WTC11 (cell line): ENCODE measurements at regions not wholly inside any gene's neighbourhood (a gene's known extent, or its start where the extent isn't known, plus 50 kb on each side); places are given as distances from the start of the nearest gene placed in this dataset.

ENCODE experiments used
- ATAC-seq: fragments of 200-7000 bp; cut with Tn5 transposase; 2 replicates; pipeline ENCODE4 v1.10.0; 2021; ENCODE audit warnings: mild to moderate bottlenecking, moderate library complexity
- CTCF ChIA-PET: fragments of 300-600 bp; sonication (Branson Sonifier 250); formaldehyde crosslinking; loops from one replicate; lab custom pipeline; 2021; ENCODE audit warnings: antibody characterized with exemption; lab: Charles Lee
- POLR2A ChIA-PET: fragments of 350-600 bp; sonication (Branson Sonifier 250); formaldehyde crosslinking; loops from one replicate; lab custom pipeline; 2021; ENCODE audit warnings: antibody characterized with exemption; lab: Charles Lee
- DNase-seq: peaks from one replicate; pipeline ENCODE4 v3.0.0; 2021; ENCODE audit warnings: low spot score
- H3K27ac Mint-ChIP-seq: 2 replicates; pipeline ENCODE4 v1.8.0; 2021; ENCODE audit warnings: mixed read lengths
- H3K27me3 Mint-ChIP-seq: 2 replicates; pipeline ENCODE4 v1.8.0; 2021; ENCODE audit warnings: low read depth, mild to moderate bottlenecking, moderate library complexity, mixed read lengths
- H3K36me3 Mint-ChIP-seq: 2 replicates; pipeline ENCODE4 v1.8.0; 2021; ENCODE audit warnings: mixed read lengths
- H3K4me1 Mint-ChIP-seq: 2 replicates; pipeline ENCODE4 v1.8.0; 2022; ENCODE audit warnings: mixed read lengths
- H3K4me3 Mint-ChIP-seq: 2 replicates; pipeline ENCODE4 v1.8.0; 2021; ENCODE audit warnings: mild to moderate bottlenecking, moderate library complexity, mixed read lengths
- H3K9me3 Mint-ChIP-seq: 2 replicates; pipeline ENCODE4 v1.8.0; 2021; ENCODE audit warnings: mixed read lengths
- ARID4B ChIP-seq: sonication (generic); formaldehyde crosslinking; IDR thresholded peaks from 2 replicates; pipeline ENCODE4 v1.8.0; 2023; ENCODE audit warnings: missing genetic modification reagents, mild to moderate bottlenecking, borderline replicate concordance
- CDX4 ChIP-seq: fragments of 250-450 bp; sonication (Bioruptor Pico); IDR thresholded peaks from 2 replicates; pipeline ENCODE4 v1.9.0; 2021; ENCODE audit warnings: moderate library complexity, mild to moderate bottlenecking, inconsistent platforms, borderline replicate concordance
- ERG ChIP-seq: fragments of 250-450 bp; sonication (Bioruptor Pico); IDR thresholded peaks from 2 replicates; pipeline ENCODE4 v1.8.0; 2021; ENCODE audit warnings: mild to moderate bottlenecking
- GTF2I ChIP-seq: fragments of 250-450 bp; sonication (Bioruptor Pico); conservative IDR thresholded peaks from 2 replicates; pipeline ENCODE4 v1.4.0; 2021; ENCODE audit warnings: mild to moderate bottlenecking
- IRF1 ChIP-seq: sonication (generic); formaldehyde crosslinking; IDR thresholded peaks from 2 replicates; pipeline ENCODE4 v1.8.0; 2023; ENCODE audit warnings: missing genetic modification reagents
- JAZF1 ChIP-seq: fragments of 250-450 bp; sonication (Bioruptor Pico); IDR thresholded peaks from 2 replicates; pipeline ENCODE4 v1.9.0; 2021; ENCODE audit warnings: moderate library complexity, mild to moderate bottlenecking, inconsistent platforms
- MYBL2 ChIP-seq: sonication (generic); formaldehyde crosslinking; IDR thresholded peaks from 2 replicates; pipeline ENCODE4 v1.8.1; 2023; ENCODE audit warnings: mild to moderate bottlenecking, moderate library complexity, missing genetic modification reagents
- NFE2L1 ChIP-seq: sonication (generic); formaldehyde crosslinking; IDR thresholded peaks from 2 replicates; pipeline ENCODE4 v1.8.1; 2023; ENCODE audit warnings: missing genetic modification reagents
- SOX15 ChIP-seq: fragments of 250-450 bp; sonication (Bioruptor Pico); IDR thresholded peaks from 2 replicates; pipeline ENCODE4 v1.9.0; 2021; ENCODE audit warnings: mild to moderate bottlenecking
- USF2 ChIP-seq: sonication (generic); formaldehyde crosslinking; IDR thresholded peaks from 2 replicates; pipeline ENCODE4 v1.8.1; 2023; ENCODE audit warnings: mild to moderate bottlenecking, missing genetic modification reagents, moderate library complexity
- ZNF138 ChIP-seq: sonication (generic); formaldehyde crosslinking; conservative IDR thresholded peaks from 2 replicates; pipeline ENCODE4 v1.8.1; 2022; ENCODE audit warnings: mild to moderate bottlenecking, moderate library complexity, missing genetic modification reagents
- ZNF219 ChIP-seq: sonication (generic); formaldehyde crosslinking; IDR thresholded peaks from 2 replicates; pipeline ENCODE4 v1.8.0; 2023; ENCODE audit warnings: missing genetic modification reagents, mild to moderate bottlenecking, borderline replicate concordance
- ZNF281 ChIP-seq: sonication (generic); formaldehyde crosslinking; IDR thresholded peaks from 2 replicates; pipeline ENCODE4 v1.8.0; 2023; ENCODE audit warnings: mild to moderate bottlenecking, missing genetic modification reagents
- ZNF423 ChIP-seq: fragments of 250-450 bp; sonication (Bioruptor Pico); IDR thresholded peaks from 2 replicates; pipeline ENCODE4 v2.1.2; 2022; ENCODE audit warnings: mild to moderate bottlenecking, moderate library complexity
- TF ChIP-seq, protein P1 (sequence below): sonication (generic); formaldehyde crosslinking; IDR thresholded peaks from 2 replicates; pipeline ENCODE4 v1.8.1; 2023; ENCODE audit warnings: mild to moderate bottlenecking, missing genetic modification reagents
- TF ChIP-seq, protein P2 (sequence below): sonication (generic); formaldehyde crosslinking; IDR thresholded peaks from 2 replicates; pipeline ENCODE4 v1.8.1; 2022; ENCODE audit warnings: mild to moderate bottlenecking, moderate library complexity, missing genetic modification reagents
- TF ChIP-seq, protein P3 (sequence below): sonication (generic); formaldehyde crosslinking; IDR thresholded peaks from 2 replicates; pipeline ENCODE4 v1.8.1; 2022; ENCODE audit warnings: low read depth, missing genetic modification reagents, borderline replicate concordance
- TF ChIP-seq, protein P4 (sequence below): sonication (generic); formaldehyde crosslinking; IDR thresholded peaks from 2 replicates; pipeline ENCODE4 v1.8.1; 2022; ENCODE audit warnings: missing genetic modification reagents, borderline replicate concordance

GRCh38 chr6:112909781-112910180 is 562.7 kb downstream of the RFPL4B start (continued):
- TF ChIP-seq ARID4B (CRISPR knock-in tag) = no peak
- TF ChIP-seq, protein P1, sequence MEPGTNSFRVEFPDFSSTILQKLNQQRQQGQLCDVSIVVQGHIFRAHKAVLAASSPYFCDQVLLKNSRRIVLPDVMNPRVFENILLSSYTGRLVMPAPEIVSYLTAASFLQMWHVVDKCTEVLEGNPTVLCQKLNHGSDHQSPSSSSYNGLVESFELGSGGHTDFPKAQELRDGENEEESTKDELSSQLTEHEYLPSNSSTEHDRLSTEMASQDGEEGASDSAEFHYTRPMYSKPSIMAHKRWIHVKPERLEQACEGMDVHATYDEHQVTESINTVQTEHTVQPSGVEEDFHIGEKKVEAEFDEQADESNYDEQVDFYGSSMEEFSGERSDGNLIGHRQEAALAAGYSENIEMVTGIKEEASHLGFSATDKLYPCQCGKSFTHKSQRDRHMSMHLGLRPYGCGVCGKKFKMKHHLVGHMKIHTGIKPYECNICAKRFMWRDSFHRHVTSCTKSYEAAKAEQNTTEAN = no peak
- TF ChIP-seq GTF2I (CRISPR knock-in tag) = no peak
- TF ChIP-seq, protein P2, sequence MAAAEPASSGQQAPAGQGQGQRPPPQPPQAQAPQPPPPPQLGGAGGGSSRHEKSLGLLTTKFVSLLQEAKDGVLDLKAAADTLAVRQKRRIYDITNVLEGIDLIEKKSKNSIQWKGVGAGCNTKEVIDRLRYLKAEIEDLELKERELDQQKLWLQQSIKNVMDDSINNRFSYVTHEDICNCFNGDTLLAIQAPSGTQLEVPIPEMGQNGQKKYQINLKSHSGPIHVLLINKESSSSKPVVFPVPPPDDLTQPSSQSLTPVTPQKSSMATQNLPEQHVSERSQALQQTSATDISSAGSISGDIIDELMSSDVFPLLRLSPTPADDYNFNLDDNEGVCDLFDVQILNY (CRISPR knock-in tag) = no peak

DNA sequence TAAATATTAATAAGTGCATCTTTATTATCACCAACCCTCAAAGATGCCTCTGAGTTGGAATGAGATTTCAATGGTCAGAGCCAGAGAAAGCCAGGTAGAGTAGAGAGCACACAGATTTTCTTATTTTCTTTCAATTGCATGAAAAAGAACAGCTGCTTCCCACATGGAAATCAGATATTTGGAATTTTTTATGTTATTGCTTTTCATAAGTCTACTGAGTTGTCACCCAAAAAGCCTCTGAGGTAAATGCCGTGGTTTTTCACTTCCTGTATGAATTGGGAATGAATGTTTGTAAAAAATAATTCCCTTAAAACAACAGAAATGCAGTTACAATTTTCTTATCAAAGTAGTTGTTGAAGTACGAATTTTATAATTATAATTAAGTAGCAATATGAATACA is 563.1 kb downstream of the RFPL4B start:
- CTCF ChIA-PET = no interaction called here
- POLR2A ChIA-PET = no interaction called here
- Mint-ChIP-seq H3K4me1 (peaks cover 20% of the 10 kb centered on the region), H3K27me3 (no peaks in the 10 kb centered on the region), H3K4me3 (no peak overlapping the region), H3K36me3 (no peaks in the 10 kb centered on the region), H3K27ac (no peak overlapping the region), H3K9me3 (no peaks in the 10 kb centered on the region; the same call in 1 of the 2 replicates)
- no peak for DNase-seq
- ATAC-seq = no peak
- TF ChIP-seq ZNF281 = no peak
- TF ChIP-seq ZNF423 (CRISPR knock-in tag) = no peak
- TF ChIP-seq, protein P3, sequence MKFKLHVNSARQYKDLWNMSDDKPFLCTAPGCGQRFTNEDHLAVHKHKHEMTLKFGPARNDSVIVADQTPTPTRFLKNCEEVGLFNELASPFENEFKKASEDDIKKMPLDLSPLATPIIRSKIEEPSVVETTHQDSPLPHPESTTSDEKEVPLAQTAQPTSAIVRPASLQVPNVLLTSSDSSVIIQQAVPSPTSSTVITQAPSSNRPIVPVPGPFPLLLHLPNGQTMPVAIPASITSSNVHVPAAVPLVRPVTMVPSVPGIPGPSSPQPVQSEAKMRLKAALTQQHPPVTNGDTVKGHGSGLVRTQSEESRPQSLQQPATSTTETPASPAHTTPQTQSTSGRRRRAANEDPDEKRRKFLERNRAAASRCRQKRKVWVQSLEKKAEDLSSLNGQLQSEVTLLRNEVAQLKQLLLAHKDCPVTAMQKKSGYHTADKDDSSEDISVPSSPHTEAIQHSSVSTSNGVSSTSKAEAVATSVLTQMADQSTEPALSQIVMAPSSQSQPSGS (CRISPR knock-in tag) = no peak
- TF ChIP-seq JAZF1 (CRISPR knock-in tag) = no peak
- TF ChIP-seq, protein P2 (CRISPR knock-in tag) = no peak
- TF ChIP-seq IRF1 (CRISPR knock-in tag) = no peak
- TF ChIP-seq ERG (CRISPR knock-in tag) = no peak
- TF ChIP-seq, protein P4, sequence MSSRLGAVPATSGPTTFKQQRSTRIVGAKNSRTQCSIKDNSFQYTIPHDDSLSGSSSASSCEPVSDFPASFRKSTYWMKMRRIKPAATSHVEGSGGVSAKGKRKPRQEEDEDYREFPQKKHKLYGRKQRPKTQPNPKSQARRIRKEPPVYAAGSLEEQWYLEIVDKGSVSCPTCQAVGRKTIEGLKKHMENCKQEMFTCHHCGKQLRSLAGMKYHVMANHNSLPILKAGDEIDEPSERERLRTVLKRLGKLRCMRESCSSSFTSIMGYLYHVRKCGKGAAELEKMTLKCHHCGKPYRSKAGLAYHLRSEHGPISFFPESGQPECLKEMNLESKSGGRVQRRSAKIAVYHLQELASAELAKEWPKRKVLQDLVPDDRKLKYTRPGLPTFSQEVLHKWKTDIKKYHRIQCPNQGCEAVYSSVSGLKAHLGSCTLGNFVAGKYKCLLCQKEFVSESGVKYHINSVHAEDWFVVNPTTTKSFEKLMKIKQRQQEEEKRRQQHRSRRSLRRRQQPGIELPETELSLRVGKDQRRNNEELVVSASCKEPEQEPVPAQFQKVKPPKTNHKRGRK (CRISPR knock-in tag) = no peak
- no peak for TF ChIP-seq SOX15
- TF ChIP-seq NFE2L1 (CRISPR knock-in tag) = no peak
- no peak for TF ChIP-seq CDX4 (CRISPR knock-in tag)
- TF ChIP-seq ZNF219 (CRISPR knock-in tag) = no peak
- TF ChIP-seq MYBL2 (CRISPR knock-in tag) = no peak
- no peak for TF ChIP-seq GTF2I (CRISPR knock-in tag)
- TF ChIP-seq USF2 (CRISPR knock-in tag) = no peak
- no peak for TF ChIP-seq ZNF138 (CRISPR knock-in tag)
